Mucosa of rectum (tissue), 2 donors: ENCODE measurements at regions not wholly inside any gene's neighbourhood (a gene's known extent, or its start where the extent isn't known, plus 50 kb on each side); places are given as distances from the start of the nearest gene placed in this dataset.
A peak's percentile ranks its signal among the peaks of the same experiment; 100 is the strongest.
"Not testable (repeated sequence)": the region's sequence is repeated elsewhere in the genome, so short reads cannot be mapped to it uniquely, and the experiment has no call there.

Experiments used
- H3K27ac ChIP-seq, 2 donors: one replicate each; pipeline ENCODE4 v1.7.0; 2013; ENCODE audit warnings: inconsistent platforms in 2 of 2, low read depth in 2 of 2, low read length in 2 of 2
- H3K27me3 ChIP-seq, 2 donors: one replicate each; pipeline ENCODE4 v1.7.0; 2013; ENCODE audit warnings: low read length in 2 of 2; ENCODE audit not compliant: control insufficient read depth in 2 of 2, insufficient read depth in 2 of 2
- H3K36me3 ChIP-seq, 2 donors: one replicate each; pipeline ENCODE4 v1.7.0; 2013; ENCODE audit warnings: low read length in 2 of 2; ENCODE audit not compliant: control insufficient read depth in 2 of 2, insufficient read depth in 2 of 2
- H3K4me1 ChIP-seq, 2 donors: one replicate each; pipeline ENCODE4 v1.7.0; 2013; ENCODE audit warnings: low read length in 2 of 2, mild to moderate bottlenecking in 1 of 2; ENCODE audit not compliant: control insufficient read depth in 2 of 2, insufficient read depth in 2 of 2
- H3K4me3 ChIP-seq, 2 donors: one replicate each; pipeline ENCODE4 v1.7.0; 2013; ENCODE audit warnings: low read length in 2 of 2
- H3K9ac ChIP-seq, 2 donors: one replicate each; pipeline ENCODE4 v1.7.0; 2013; ENCODE audit warnings: low read length in 2 of 2, low read depth in 1 of 2, mild to moderate bottlenecking in 1 of 2
- H3K9me3 ChIP-seq, 2 donors: one replicate each; pipeline ENCODE4 v1.7.0; 2013; ENCODE audit warnings: low read length in 2 of 2; ENCODE audit not compliant: control insufficient read depth in 2 of 2
- donor health status: healthy.
- donor health status: Normal muscosa, but diverticular disease.

DNA sequence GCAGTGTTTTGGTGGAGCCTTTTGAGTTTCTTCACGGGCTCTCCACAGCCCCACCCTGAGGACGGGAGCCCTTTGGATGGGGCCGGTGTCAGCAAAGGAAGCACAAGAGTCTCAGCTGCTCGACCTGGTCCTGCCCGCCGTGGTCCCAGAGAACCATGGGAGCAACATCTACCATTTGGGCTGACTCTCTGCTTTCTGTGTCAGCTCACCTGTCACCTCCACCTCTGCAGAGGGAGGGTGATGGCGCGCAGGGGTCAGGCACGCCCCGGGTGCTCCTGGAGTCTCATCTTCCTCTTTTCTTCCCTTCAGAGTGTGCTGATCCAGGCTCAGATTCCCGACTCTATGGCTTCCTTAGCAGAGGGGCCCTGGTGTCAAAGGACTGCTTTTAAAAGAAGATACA is 171.7 kb downstream of the LAT start:
- Histone ChIP-seq H3K9ac (no peak overlapping the region), H3K9me3 (no peaks in the 10 kb centered on the region), H3K4me1 (no peaks in the 10 kb centered on the region), H3K27me3 (no peaks in the 10 kb centered on the region), H3K36me3 (no peaks in the 10 kb centered on the region), H3K27ac (peak overlapping the region in 1 of 2 donors; percentile 34), H3K4me3 (no peak overlapping the region)

DNA sequence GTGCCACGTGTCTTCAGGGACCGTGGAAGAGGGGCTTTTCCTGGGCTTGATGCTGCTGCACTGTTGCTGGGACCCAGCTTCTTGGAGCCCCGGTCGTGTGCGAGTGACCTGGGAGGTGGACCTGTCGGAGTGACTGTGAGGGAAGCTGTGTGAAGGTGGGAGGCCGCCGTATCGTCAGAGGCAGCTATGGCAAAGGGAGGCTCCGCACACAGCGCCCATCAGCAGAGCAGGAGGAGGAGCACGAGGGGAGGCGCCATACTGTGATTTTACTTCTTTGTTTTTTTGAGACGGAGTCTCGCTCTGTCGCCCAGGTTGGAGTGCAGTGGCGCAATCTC is 171.0 kb downstream of the LAT start:
- H3K9ac ChIP-seq, H3K4me3 ChIP-seq, H3K4me1 ChIP-seq, H3K27me3 ChIP-seq, H3K9me3 ChIP-seq, H3K36me3 ChIP-seq: not testable (repeated sequence)
- peak overlapping the region in 1 of 2 donors; percentile 37 for H3K27ac ChIP-seq

DNA sequence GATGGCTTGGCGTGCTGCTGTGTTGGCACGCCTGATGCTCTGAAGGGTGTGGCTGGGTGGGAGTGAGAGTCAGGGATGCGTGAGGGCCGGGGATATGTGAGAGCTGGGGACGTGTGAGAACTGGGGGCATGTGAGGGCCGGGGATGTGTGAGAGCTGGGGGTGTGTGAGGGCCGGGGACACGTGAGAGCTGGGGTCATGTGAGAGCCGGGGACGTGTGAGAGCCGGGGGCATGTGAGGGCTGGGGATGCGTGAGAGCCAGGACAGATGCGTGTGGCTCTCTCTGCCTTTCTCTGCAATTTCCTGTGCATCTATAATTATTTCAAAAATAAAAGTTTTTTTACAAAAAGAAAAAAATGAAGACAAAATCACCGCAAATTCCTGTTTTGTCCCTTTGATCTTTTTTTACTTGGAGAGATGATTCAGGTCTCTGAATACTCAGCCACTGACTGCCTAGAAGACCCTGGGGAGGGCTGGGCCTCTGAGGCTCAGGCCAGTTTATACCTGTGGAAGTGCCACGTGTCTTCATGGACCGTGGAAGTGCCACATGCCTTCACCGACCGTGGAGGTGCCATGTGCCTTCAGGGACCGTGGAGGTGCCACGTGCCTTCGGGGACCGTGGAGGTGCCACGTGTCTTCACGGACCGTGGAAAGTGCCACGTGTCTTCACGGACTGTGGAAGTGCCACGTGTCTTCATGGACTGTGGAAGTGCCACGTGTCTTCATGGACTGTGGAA is 170.4 kb downstream of the LAT start:
- H3K27ac ChIP-seq: peak overlapping the region in 1 of 2 donors; percentile 37
- not testable (repeated sequence) for H3K27me3 ChIP-seq

DNA sequence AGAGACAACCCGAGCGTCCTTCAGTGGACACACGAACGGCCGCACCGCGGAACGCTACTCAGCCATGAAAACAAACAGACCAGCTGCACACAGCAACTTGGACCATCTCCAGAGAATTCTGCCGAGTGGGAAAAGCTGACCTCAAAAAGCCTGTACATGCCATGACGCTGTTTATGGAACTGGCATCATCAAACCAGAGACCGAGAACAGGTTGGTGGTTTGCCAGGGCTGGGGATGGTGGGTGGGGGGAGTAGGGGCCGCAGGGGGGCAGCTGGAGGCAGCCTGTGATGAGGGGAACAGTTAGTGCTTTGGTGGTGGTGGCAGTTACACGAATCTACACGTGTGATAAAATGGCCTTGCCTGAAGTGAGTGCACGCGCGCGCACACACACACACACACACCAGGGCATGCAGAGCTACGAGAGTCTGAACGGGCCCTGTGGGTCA is 169.8 kb downstream of the LAT start:
- Histone ChIP-seq H3K27me3 (no peaks in the 10 kb centered on the region), H3K4me1 (no peaks in the 10 kb centered on the region), H3K27ac (no peak overlapping the region), H3K36me3 (no peaks in the 10 kb centered on the region), H3K9me3 (no peaks in the 10 kb centered on the region), H3K4me3 (no peak overlapping the region), H3K9ac (no peak overlapping the region)

More for the DNA sequence above, 170.4 kb downstream of the LAT start:
- H3K36me3 ChIP-seq, H3K9ac ChIP-seq, H3K4me3 ChIP-seq, H3K4me1 ChIP-seq, H3K9me3 ChIP-seq: not testable (repeated sequence)

DNA sequence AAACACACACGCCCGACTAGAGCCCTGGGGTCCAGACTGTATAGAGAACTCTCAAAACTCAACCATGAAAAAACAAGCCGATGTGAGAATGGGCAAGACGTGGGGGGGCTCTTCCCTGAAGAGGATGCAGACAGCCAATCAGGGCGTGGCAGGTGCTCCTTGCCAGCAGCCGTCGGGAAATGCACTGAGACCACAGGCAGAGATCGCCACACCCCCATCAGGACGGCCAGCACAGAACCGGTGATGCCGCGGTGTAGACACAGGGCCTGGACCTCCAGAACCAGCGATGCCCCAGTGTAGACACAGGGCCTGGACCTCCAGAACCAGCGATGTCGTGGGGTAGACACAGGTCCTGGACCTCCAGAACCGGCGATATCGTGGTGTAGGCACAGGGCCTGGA is 169.2 kb downstream of the LAT start:
- Histone ChIP-seq H3K27me3 (no peaks in the 10 kb centered on the region), H3K27ac (no peak overlapping the region), H3K9me3 (no peaks in the 10 kb centered on the region), H3K36me3 (no peaks in the 10 kb centered on the region), H3K4me3 (no peak overlapping the region), H3K9ac (no peak overlapping the region), H3K4me1 (no peaks in the 10 kb centered on the region)

DNA sequence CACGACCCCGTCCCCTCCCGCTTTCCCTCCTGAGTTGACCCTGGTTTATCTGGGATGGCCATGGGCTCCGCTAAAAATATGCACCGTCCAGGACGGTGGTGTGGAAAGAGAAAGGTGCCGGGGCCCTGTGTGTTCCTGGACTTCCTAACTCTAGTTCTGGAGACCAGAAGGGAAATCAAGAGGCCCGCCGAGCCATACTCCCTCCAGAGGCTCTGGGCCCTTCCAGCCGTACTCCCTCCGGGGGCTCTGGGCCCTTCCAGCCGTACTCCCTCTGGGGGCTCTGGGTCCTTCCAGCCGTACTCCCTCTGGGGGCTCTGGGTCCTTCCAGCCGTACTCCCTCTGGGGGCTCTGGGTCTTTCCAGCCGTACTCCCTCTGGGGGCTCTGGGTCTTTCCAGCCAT is 168.5 kb downstream of the LAT start:
- not testable (repeated sequence) for H3K9ac ChIP-seq, H3K36me3 ChIP-seq, H3K27ac ChIP-seq, H3K9me3 ChIP-seq, H3K4me1 ChIP-seq, H3K27me3 ChIP-seq, H3K4me3 ChIP-seq

DNA sequence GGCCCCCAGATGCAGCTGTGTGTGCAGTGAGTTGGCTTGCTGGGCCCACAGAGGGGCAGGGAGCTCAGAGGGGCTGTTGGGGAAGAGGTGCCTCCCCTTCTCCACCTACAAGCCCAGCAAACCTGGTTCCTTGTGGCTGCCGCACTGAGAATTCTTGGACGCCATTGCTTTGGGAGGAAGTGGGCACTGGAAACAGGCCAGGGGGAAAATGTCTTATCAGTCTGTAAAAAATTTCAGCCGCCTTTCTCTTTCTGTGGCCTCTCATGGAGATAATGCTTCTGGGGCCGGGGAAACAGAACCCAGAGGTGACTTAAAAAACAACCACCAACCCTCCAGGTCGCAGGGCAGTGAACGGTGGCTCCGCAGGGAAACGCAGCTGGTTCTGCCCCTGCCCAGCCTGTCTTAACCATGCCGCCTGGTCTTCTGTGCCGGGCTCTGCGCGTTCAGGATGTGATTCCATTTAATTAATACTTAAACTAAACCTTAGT is 167.7 kb downstream of the LAT start:
- H3K27ac ChIP-seq: not testable (repeated sequence)

DNA sequence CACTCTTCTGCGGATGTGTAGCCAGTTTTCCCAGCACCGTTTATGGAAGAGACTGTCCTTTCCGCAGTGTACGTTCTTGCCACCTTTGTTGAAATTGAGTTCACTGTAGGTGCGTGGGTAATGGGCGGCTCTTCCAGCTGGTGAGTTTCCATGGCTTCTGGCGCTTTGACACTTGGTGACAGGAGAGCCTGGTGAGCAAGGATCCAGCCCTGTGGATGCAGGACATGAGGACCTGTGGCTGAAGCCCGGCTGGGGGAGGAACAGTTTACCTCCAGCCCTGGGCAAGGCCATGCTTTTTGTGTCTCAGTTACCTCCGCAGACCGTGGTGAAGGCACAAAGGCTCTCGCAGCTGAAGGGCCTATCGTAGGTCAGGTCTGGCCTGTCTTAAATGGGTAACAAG is 166.5 kb downstream of the LAT start:
- no peaks in the 10 kb centered on the region for H3K27me3 ChIP-seq
- no peaks in the 10 kb centered on the region for H3K4me1 ChIP-seq
- H3K9me3 ChIP-seq: no peaks in the 10 kb centered on the region
- no peak overlapping the region for H3K27ac ChIP-seq
- no peak overlapping the region for H3K4me3 ChIP-seq
- no peaks in the 10 kb centered on the region for H3K36me3 ChIP-seq
- no peak overlapping the region for H3K9ac ChIP-seq

More for the DNA sequence above, 167.7 kb downstream of the LAT start:
- H3K9ac ChIP-seq, H3K27me3 ChIP-seq, H3K4me1 ChIP-seq, H3K36me3 ChIP-seq, H3K4me3 ChIP-seq, H3K9me3 ChIP-seq: not testable (repeated sequence)

DNA sequence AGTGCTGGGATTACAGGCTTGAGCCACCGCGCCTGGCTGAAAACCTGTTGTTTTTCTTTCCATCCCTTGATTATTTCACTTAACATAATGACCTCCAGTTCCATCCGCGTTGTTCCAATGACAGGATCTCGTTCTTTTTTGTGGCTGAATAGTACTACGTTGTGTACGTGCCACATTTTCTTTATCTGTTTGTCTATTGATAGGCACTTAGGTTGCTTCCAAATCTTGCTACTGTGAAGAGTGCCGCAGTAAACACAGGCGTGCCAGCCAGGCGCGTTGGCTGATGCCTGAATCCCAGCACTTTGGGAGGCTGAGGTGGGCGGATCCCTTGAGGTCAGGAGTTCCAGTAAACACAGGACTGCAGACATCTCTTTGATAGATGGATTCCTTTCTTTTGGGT is 165.1 kb downstream of the LAT start:
- not testable (repeated sequence) for H3K9me3 ChIP-seq, H3K27ac ChIP-seq, H3K36me3 ChIP-seq, H3K9ac ChIP-seq, H3K27me3 ChIP-seq, H3K4me3 ChIP-seq, H3K4me1 ChIP-seq

DNA sequence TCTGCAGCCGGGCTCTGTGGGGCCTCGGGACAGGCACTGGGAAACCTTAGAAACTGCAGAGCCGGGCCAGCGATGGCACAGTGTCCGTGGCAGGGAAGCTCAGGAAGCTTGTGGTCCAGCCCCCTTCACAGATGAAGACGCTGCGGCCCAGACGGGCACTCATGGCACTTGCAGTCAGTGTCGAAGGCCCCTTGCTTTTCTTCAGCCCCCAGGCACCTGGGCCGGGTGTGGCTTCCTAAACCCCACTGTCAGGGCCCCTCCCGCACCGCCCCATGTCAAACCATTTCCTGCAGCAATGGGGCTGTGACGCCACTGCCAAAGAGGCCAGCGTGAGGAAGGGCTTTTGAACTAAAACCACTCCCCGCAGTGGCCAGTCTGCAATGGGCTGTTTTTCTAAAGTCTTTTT is 164.0 kb downstream of the LAT start:
- no peaks in the 10 kb centered on the region for H3K9me3 ChIP-seq
- no peaks in the 10 kb centered on the region for H3K4me1 ChIP-seq
- H3K9ac ChIP-seq: no peak overlapping the region
- no peaks in the 10 kb centered on the region for H3K27me3 ChIP-seq
- H3K4me3 ChIP-seq: no peak overlapping the region
- H3K27ac ChIP-seq: peak overlapping the region in 1 of 2 donors; percentile 34
- H3K36me3 ChIP-seq: peaks cover 0 to 3% of the 10 kb centered on the region in 2 donors
